Sigmoid colon (tissue), 6 donors: ENCODE measurements at regions not wholly inside any gene's neighbourhood (a gene's known extent, or its start where the extent isn't known, plus 50 kb on each side); places are given as distances from the start of the nearest gene placed in this dataset.

ENCODE experiments used
- DNase-seq: peaks from one replicate; pipeline ENCODE4 v3.0.0-alpha.2; 2019
- H3K27ac ChIP-seq, 4 donors: fragments of 200-600 bp; sonication (generic); one replicate each; pipeline ENCODE4 v1.5.1; 2016 to 2019; ENCODE audit warnings: mild to moderate bottlenecking in 1 of 4
- H3K27me3 ChIP-seq, 3 donors: fragments of 200-600 bp; sonication (generic); one replicate each; pipeline ENCODE4 v1.5.1; 2019; ENCODE audit warnings: mild to moderate bottlenecking in 1 of 3
- H3K36me3 ChIP-seq, 4 donors: fragments of 200-600 bp; sonication (generic); one replicate each; pipeline ENCODE4 v1.5.1; 2016 to 2019
- H3K4me1 ChIP-seq, 4 donors: fragments of 200-600 bp; sonication (generic); one replicate each; pipeline ENCODE4 v1.5.1; 2017 to 2019
- H3K4me3 ChIP-seq, 4 donors: fragments of 200-600 bp; sonication (generic); one replicate each; pipeline ENCODE4 v1.5.1; 2017 to 2019; ENCODE audit warnings: mild to moderate bottlenecking in 2 of 4, moderate library complexity in 1 of 4
- H3K9me3 ChIP-seq, 4 donors: fragments of 200-600 bp in 3 of 4; sonication (generic) in 3 of 4; one replicate each; pipeline versions ENCODE4 v1.5.1 to v1.6.1; 2013 to 2019
- CTCF ChIP-seq, 4 experiments: fragments of 450-650 bp in 3 of 4; fragments of 200-600 bp in 1 of 4; IDR thresholded peaks; one replicate each; pipeline ENCODE4 v1.5.1; 2016 to 2019; ENCODE audit warnings: antibody characterized with exemption in 4 of 4, mild to moderate bottlenecking in 3 of 4, moderate library complexity in 2 of 4
- EP300 ChIP-seq, 4 donors: sonication (generic); formaldehyde crosslinking; IDR thresholded peaks; one replicate each; pipeline ENCODE4 v1.6.1; 2017; ENCODE audit warnings: antibody characterized with exemption in 4 of 4
- POLR2A ChIP-seq, 2 donors: fragments of 450-650 bp; IDR thresholded peaks; one replicate each; pipeline ENCODE4 v1.6.1; 2016; ENCODE audit warnings: antibody characterized with exemption in 2 of 2, mild to moderate bottlenecking in 2 of 2, moderate library complexity in 2 of 2
- POLR2AphosphoS5 ChIP-seq, 4 donors: sonication (generic); formaldehyde crosslinking; IDR thresholded peaks; one replicate each; pipeline ENCODE4 v1.6.1; 2017; ENCODE audit warnings: antibody characterized with exemption in 4 of 4
- WGBS, 2 donors: extraction: QIAGEN DNeasy Blood & Tissue Kit; methylation state at CpG; one replicate each; pipeline ENCODE4 v1.1.7; 2013; 5-methylcytosine and 5-hydroxymethylcytosine counted together
- intact Hi-C: fragments of 100-400 bp; cut with DNase I; formaldehyde crosslinking; loops from one replicate; pipeline ENCODE4 v1.15.1; 2023
- donor health status: healthy with polysubstance abuse.
- donor health status: healthy.

GRCh38 chr20:12372557-12372956 lies 454.9 kb downstream of the BTBD3 start:
- Histone ChIP-seq H3K4me3 (no peak overlapping the region), H3K9me3 (no peaks in the 10 kb centered on the region), H3K4me1 (no peaks in the 10 kb centered on the region), H3K27ac (no peak overlapping the region), H3K27me3 (no peaks in the 10 kb centered on the region), H3K36me3 (no peaks in the 10 kb centered on the region)
- TF ChIP-seq EP300 (IDR thresholded peaks at IDR 0.05) = no peak
- TF ChIP-seq POLR2AphosphoS5 (IDR thresholded peaks at IDR 0.05) = no peak
- 18 to 66% methylated on average over 1 of the region's 1 CpG for WGBS, 2 donors
- no peak for DNase-seq
- intact Hi-C loops = no loop called here

GRCh38 chr20:12375967-12376366 lies 458.3 kb downstream of the BTBD3 start:
- no peak for DNase-seq
- Histone ChIP-seq H3K27ac (no peak overlapping the region), H3K4me1 (no peaks in the 10 kb centered on the region), H3K27me3 (no peaks in the 10 kb centered on the region), H3K36me3 (no peaks in the 10 kb centered on the region), H3K9me3 (no peaks in the 10 kb centered on the region), H3K4me3 (no peak overlapping the region)
- intact Hi-C loops = no loop called here
- TF ChIP-seq CTCF (IDR thresholded peaks at IDR 0.05) (no peak), EP300 (IDR thresholded peaks at IDR 0.05) (no peak), POLR2AphosphoS5 (IDR thresholded peaks at IDR 0.05) (no peak), POLR2A (IDR thresholded peaks at IDR 0.05) (no peak)

GRCh38 chr20:12383821-12384220 lies 466.1 kb downstream of the BTBD3 start:
- Histone ChIP-seq H3K27ac (peak overlapping the region in 3 of 4 donors; percentile 25 to 55 (median 27)), H3K4me1 (no peaks in the 10 kb centered on the region), H3K9me3 (no peaks in the 10 kb centered on the region), H3K4me3 (no peak overlapping the region), H3K27me3 (no peaks in the 10 kb centered on the region), H3K36me3 (no peaks in the 10 kb centered on the region)
- 63 to 81% methylated on average over 1 of the region's 1 CpG for WGBS, 2 donors
- intact Hi-C loops = no loop called here
- DNase-seq = no peak
- no peak for TF ChIP-seq POLR2A (IDR thresholded peaks at IDR 0.05)

GRCh38 chr20:12386821-12387220 lies 469.1 kb downstream of the BTBD3 start:
- WGBS, 2 donors = 72 to 82% methylated on average over 3 of the region's 3 CpGs
- Histone ChIP-seq H3K27ac (no peak overlapping the region), H3K9me3 (no peaks in the 10 kb centered on the region), H3K4me3 (no peak overlapping the region), H3K27me3 (no peaks in the 10 kb centered on the region), H3K36me3 (no peaks in the 10 kb centered on the region), H3K4me1 (no peaks in the 10 kb centered on the region)
- DNase-seq = no peak
- intact Hi-C loops = no loop called here
- TF ChIP-seq POLR2A (IDR thresholded peaks at IDR 0.05) (no peak), EP300 (IDR thresholded peaks at IDR 0.05) (no peak), POLR2AphosphoS5 (IDR thresholded peaks at IDR 0.05) (no peak), CTCF (IDR thresholded peaks at IDR 0.05) (no peak)

GRCh38 chr20:12391099-12391498 lies 473.4 kb downstream of the BTBD3 start:
- Histone ChIP-seq H3K27ac (no peak overlapping the region), H3K36me3 (no peaks in the 10 kb centered on the region), H3K4me3 (no peak overlapping the region), H3K27me3 (no peaks in the 10 kb centered on the region), H3K9me3 (no peaks in the 10 kb centered on the region), H3K4me1 (no peaks in the 10 kb centered on the region)
- DNase-seq = no peak
- WGBS, 2 donors = 90 to 91% methylated on average over 1 of the region's 1 CpG
- no peak for TF ChIP-seq POLR2AphosphoS5 (IDR thresholded peaks at IDR 0.05)
- TF ChIP-seq EP300 (IDR thresholded peaks at IDR 0.05) = no peak
- TF ChIP-seq POLR2A (IDR thresholded peaks at IDR 0.05) = no peak
- intact Hi-C loops = no loop called here

- Histone ChIP-seq H3K27me3 (no peaks in the 10 kb centered on the region), H3K27ac (no peak overlapping the region), H3K4me1 (no peaks in the 10 kb centered on the region), H3K4me3 (no peak overlapping the region), H3K36me3 (no peaks in the 10 kb centered on the region), H3K9me3 (no peaks in the 10 kb centered on the region)
- no peak for DNase-seq
- intact Hi-C loops = no loop called here
- 64 to 74% methylated on average over 4 of the region's 4 CpGs for WGBS, 2 donors
- TF ChIP-seq POLR2AphosphoS5 (IDR thresholded peaks at IDR 0.05) (no peak), EP300 (IDR thresholded peaks at IDR 0.05) (no peak), CTCF (IDR thresholded peaks at IDR 0.05) (no peak), POLR2A (IDR thresholded peaks at IDR 0.05) (no peak)
These were observed 477.1 kb downstream of the BTBD3 start for GRCh38 chr20:12394786-12395185.
